ENCODE measurements at regions not wholly inside any gene's neighbourhood (a gene's known extent, or its start where the extent isn't known, plus 50 kb on each side); places are given as distances from the start of the nearest gene placed in this dataset.

GRCh38 chr1:38396606-38397005 is 350.0 kb upstream of the POU3F1 start:
- Histone ChIP-seq H3K27me3 (ENCODE audit: control insufficient read depth, insufficient read depth, low read length) (no peaks in the 10 kb centered on the region), H4K20me1 (ENCODE audit: control insufficient read depth, extremely low read depth, insufficient read depth, low read length) (no peaks in the 10 kb centered on the region), H3K4me2 (ENCODE audit: extremely low read depth, insufficient read depth, low read length) (no peak overlapping the region), H3K4me3 (replicated peaks in 1 of 4; ENCODE audit: control extremely low read depth in 1 of 4, insufficient read depth in 1 of 4, low read depth in 3 of 4, low read length in 4 of 4) (no peak overlapping the region), H3K4me1 (ENCODE audit: control insufficient read depth, extremely low read depth, insufficient read depth, low read length) (no peaks in the 10 kb centered on the region), H3K79me2 (ENCODE audit: control insufficient read depth, insufficient read depth, low read length) (no peaks in the 10 kb centered on the region), H3K36me3 (ENCODE audit: control insufficient read depth, insufficient read depth, low read length) (no peaks in the 10 kb centered on the region), H3K9me3 (ENCODE audit: control insufficient read depth, insufficient read depth, low read depth, low read length) (no peaks in the 10 kb centered on the region), H2AFZ (ENCODE audit: low read length) (no peak overlapping the region), H3K27ac (ENCODE audit: insufficient read depth, low read length) (no peak overlapping the region), H3K9ac (ENCODE audit: insufficient read depth, low read length) (no peak overlapping the region)
- DNase-seq (ENCODE audit: low read depth in 2 of 2): no peak
- TF ChIP-seq EZH2 (IDR thresholded peaks at IDR 0.05; ENCODE audit: low read length, missing control alignments) (no peak), CTCF (conservative IDR thresholded peaks at IDR 0.05 in 1 of 2, IDR thresholded peaks at IDR 0.05 in 1 of 2; ENCODE audit: low read depth in 1 of 2, low read length in 2 of 2) (no peak)

- Histone ChIP-seq H3K27ac (ENCODE audit: insufficient read depth, low read length) (no peak overlapping the region), H3K9me3 (ENCODE audit: control insufficient read depth, insufficient read depth, low read depth, low read length) (no peaks in the 10 kb centered on the region), H3K36me3 (ENCODE audit: control insufficient read depth, insufficient read depth, low read length) (no peaks in the 10 kb centered on the region), H3K4me2 (ENCODE audit: extremely low read depth, insufficient read depth, low read length) (no peak overlapping the region), H3K9ac (ENCODE audit: insufficient read depth, low read length) (no peak overlapping the region), H2AFZ (ENCODE audit: low read length) (no peak overlapping the region), H3K79me2 (ENCODE audit: control insufficient read depth, insufficient read depth, low read length) (no peaks in the 10 kb centered on the region), H4K20me1 (ENCODE audit: control insufficient read depth, extremely low read depth, insufficient read depth, low read length) (no peaks in the 10 kb centered on the region), H3K4me1 (ENCODE audit: control insufficient read depth, extremely low read depth, insufficient read depth, low read length) (no peaks in the 10 kb centered on the region), H3K4me3 (replicated peaks in 1 of 4; ENCODE audit: control extremely low read depth in 1 of 4, insufficient read depth in 1 of 4, low read depth in 3 of 4, low read length in 4 of 4) (no peak overlapping the region), H3K27me3 (ENCODE audit: control insufficient read depth, insufficient read depth, low read length) (no peaks in the 10 kb centered on the region)
- TF ChIP-seq CTCF (conservative IDR thresholded peaks at IDR 0.05 in 1 of 2, IDR thresholded peaks at IDR 0.05 in 1 of 2; ENCODE audit: low read depth in 1 of 2, low read length in 2 of 2) (no peak), EZH2 (IDR thresholded peaks at IDR 0.05; ENCODE audit: low read length, missing control alignments) (no peak)
- no peak for DNase-seq (ENCODE audit: low read depth in 2 of 2)
Observed at GRCh38 chr1:38394303-38394702, 347.7 kb upstream of the POU3F1 start.

- no peak overlapping the region for H3K27ac ChIP-seq (ENCODE audit: insufficient read depth, low read length)
- H2AFZ ChIP-seq (ENCODE audit: low read length): no peak overlapping the region
- DNase-seq (ENCODE audit: low read depth in 2 of 2): no peak
- H3K4me1 ChIP-seq (ENCODE audit: control insufficient read depth, extremely low read depth, insufficient read depth, low read length): no peaks in the 10 kb centered on the region
- TF ChIP-seq EZH2 (IDR thresholded peaks at IDR 0.05; ENCODE audit: low read length, missing control alignments): no peak
- TF ChIP-seq CTCF (conservative IDR thresholded peaks at IDR 0.05 in 1 of 2, IDR thresholded peaks at IDR 0.05 in 1 of 2; ENCODE audit: low read depth in 1 of 2, low read length in 2 of 2): no peak
- no peak overlapping the region for H3K4me3 ChIP-seq (replicated peaks in 1 of 4; ENCODE audit: control extremely low read depth in 1 of 4, insufficient read depth in 1 of 4, low read depth in 3 of 4, low read length in 4 of 4)
- no peaks in the 10 kb centered on the region for H3K9me3 ChIP-seq (ENCODE audit: control insufficient read depth, insufficient read depth, low read depth, low read length)
- H4K20me1 ChIP-seq (ENCODE audit: control insufficient read depth, extremely low read depth, insufficient read depth, low read length): no peaks in the 10 kb centered on the region
- H3K27me3 ChIP-seq (ENCODE audit: control insufficient read depth, insufficient read depth, low read length): no peaks in the 10 kb centered on the region
- no peak overlapping the region for H3K9ac ChIP-seq (ENCODE audit: insufficient read depth, low read length)
- H3K4me2 ChIP-seq (ENCODE audit: extremely low read depth, insufficient read depth, low read length): no peak overlapping the region
- no peaks in the 10 kb centered on the region for H3K36me3 ChIP-seq (ENCODE audit: control insufficient read depth, insufficient read depth, low read length)
- no peaks in the 10 kb centered on the region for H3K79me2 ChIP-seq (ENCODE audit: control insufficient read depth, insufficient read depth, low read length)
Observed at GRCh38 chr1:38392861-38393260, 346.3 kb upstream of the POU3F1 start.

Data from fibroblast of lung (primary cell).